H1 (cell line): ENCODE measurements at regions not wholly inside any gene's neighbourhood (a gene's known extent, or its start where the extent isn't known, plus 50 kb on each side); places are given as distances from the start of the nearest gene placed in this dataset.

ENCODE experiments used
- CEBPB ChIP-seq: IDR thresholded peaks from 2 replicates; pipeline ENCODE4 v1.6.1; 2012; ENCODE audit warnings: low read depth, low read length
- CHD2 ChIP-seq: IDR thresholded peaks from 2 replicates; pipeline ENCODE4 v1.6.1; 2012; ENCODE audit warnings: low read length, improper control_type of control experiment
- KDM5A ChIP-seq: fragments of 200-600 bp; IDR thresholded peaks from 2 replicates; pipeline ENCODE4 v1.7.1; 2012; ENCODE audit warnings: mild to moderate bottlenecking, low read length, inconsistent platforms, mixed read lengths
- TAF7 ChIP-seq: optimal IDR thresholded peaks from 2 replicates; pipeline ENCODE3; 2011; ENCODE audit warnings: low read depth, mild to moderate bottlenecking, inconsistent platforms, low read length, moderate library complexity, borderline replicate concordance
- TEAD4 ChIP-seq: IDR thresholded peaks from 2 replicates; pipeline ENCODE4 v1.6.1; 2012; ENCODE audit warnings: low read depth, low read length, inconsistent platforms, mixed read lengths
- YY1 ChIP-seq: IDR thresholded peaks from 2 replicates; pipeline ENCODE4 v1.6.1; 2011; ENCODE audit warnings: low read depth, mild to moderate bottlenecking, low read length

DNA sequence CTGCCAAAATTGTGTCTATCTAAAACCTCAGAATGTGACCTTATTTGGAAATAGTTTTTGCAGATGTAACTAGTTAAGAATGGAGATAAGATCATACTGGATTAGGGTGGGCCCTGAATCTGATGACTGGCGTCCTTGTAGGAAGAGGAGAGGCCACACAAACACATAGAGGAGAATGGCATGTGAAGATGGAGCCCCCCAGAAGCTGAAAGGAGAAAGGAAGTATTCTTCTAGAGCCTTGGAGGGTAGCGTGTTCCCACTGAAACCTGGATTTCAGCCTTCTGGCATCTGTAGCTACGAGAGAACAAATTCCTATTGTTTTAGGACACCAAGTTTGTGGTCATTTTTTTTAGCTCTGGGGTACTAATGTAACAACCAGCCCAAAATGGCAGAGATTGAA lies 423.0 kb upstream of the TPM1 start (continued):
- TF ChIP-seq TAF7 = no peak
- no peak for TF ChIP-seq CEBPB
- no peak for TF ChIP-seq CHD2
- no peak for TF ChIP-seq TEAD4
- TF ChIP-seq YY1 = no peak
- no peak for TF ChIP-seq KDM5A
